OCI-LY1 (cell line): ENCODE measurements at regions not wholly inside any gene's neighbourhood (a gene's known extent, or its start where the extent isn't known, plus 50 kb on each side); places are given as distances from the start of the nearest gene placed in this dataset.

ENCODE experiments used
- EZH2 ChIP-seq: fragments of 200-600 bp; sonication (generic), shearing (Covaris generic); IDR thresholded peaks from 2 replicates; pipeline ENCODE4 v1.8.0; 2017; ENCODE audit warnings: borderline replicate concordance, mixed run types, mild to moderate bottlenecking, antibody characterized with exemption, low read length, moderate library complexity, mixed read lengths
- TF ChIP-seq, protein P1 (sequence below): fragments of 200-600 bp; sonication (generic), shearing (Covaris generic); IDR thresholded peaks from 2 replicates; pipeline ENCODE4 v1.5.1; 2017; ENCODE audit warnings: mild to moderate bottlenecking, antibody characterized with exemption, low read length, moderate library complexity, mixed read lengths

DNA sequence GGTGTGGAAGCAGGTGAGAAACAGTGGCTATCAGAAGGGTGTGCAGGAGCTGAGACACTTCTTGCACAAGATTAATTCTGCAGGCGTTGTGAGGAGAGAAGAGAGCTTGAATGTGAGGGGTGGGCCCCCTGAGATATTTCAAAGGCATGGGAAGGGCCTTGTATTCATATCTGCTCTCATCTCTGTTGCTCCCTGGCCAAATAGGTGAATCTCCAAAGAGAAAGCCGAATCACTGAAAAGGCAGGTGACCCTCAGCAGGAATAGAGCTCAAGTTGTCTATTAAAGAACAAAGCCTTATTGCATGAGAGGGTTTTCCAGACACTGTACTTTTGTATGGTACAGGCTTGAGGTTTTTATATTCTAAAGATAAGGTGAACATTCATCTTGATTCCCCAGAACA, 373.1 kb downstream of the TMEM114 start:
- TF ChIP-seq, protein P1, sequence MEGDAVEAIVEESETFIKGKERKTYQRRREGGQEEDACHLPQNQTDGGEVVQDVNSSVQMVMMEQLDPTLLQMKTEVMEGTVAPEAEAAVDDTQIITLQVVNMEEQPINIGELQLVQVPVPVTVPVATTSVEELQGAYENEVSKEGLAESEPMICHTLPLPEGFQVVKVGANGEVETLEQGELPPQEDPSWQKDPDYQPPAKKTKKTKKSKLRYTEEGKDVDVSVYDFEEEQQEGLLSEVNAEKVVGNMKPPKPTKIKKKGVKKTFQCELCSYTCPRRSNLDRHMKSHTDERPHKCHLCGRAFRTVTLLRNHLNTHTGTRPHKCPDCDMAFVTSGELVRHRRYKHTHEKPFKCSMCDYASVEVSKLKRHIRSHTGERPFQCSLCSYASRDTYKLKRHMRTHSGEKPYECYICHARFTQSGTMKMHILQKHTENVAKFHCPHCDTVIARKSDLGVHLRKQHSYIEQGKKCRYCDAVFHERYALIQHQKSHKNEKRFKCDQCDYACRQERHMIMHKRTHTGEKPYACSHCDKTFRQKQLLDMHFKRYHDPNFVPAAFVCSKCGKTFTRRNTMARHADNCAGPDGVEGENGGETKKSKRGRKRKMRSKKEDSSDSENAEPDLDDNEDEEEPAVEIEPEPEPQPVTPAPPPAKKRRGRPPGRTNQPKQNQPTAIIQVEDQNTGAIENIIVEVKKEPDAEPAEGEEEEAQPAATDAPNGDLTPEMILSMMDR: no peak
- TF ChIP-seq EZH2: no peak
